HCT116 (cell line): ENCODE measurements at regions not wholly inside any gene's neighbourhood (a gene's known extent, or its start where the extent isn't known, plus 50 kb on each side); places are given as distances from the start of the nearest gene placed in this dataset.

Source experiments
- ATAC-seq: fragments of 200-7000 bp; cut with Tn5 transposase; 2 replicates; pipeline ENCODE4 v1.9.1; 2020; ENCODE audit warnings: mild to moderate bottlenecking, moderate library complexity
- BruUV-seq: library from RNA; stranded (reverse); fragments of 400-500 nt; replicated peaks from 2 replicates; lab custom pipeline; 2021; lab: Mats Ljungman, UMichigan
- CTCF ChIA-PET: fragments of 300-600 bp; sonication (Branson Sonifier 250); formaldehyde crosslinking; loops from one replicate; lab custom pipeline; 2021; ENCODE audit warnings: antibody characterized with exemption; lab: Charles Lee
- POLR2A ChIA-PET: fragments of 300-600, 350-600 bp; sonication (Branson Sonifier 250); formaldehyde crosslinking; loops from one replicate; lab custom pipeline; 2021; ENCODE audit warnings: antibody characterized with exemption; lab: Charles Lee
- RAD21 ChIA-PET, 2 experiments: fragments of 300-600 bp; sonication (Branson Sonifier 250); formaldehyde crosslinking; loops; one replicate each; lab custom pipeline; 2023; ENCODE audit warnings: low total read pairs in 2 of 2; ENCODE audit not compliant: uncharacterized antibody in 2 of 2, unreplicated experiment in 2 of 2, low non-redundant PET in 1 of 2; lab: Charles Lee
- DNase-seq: peaks from one replicate; pipeline ENCODE4 v3.0.0-alpha.2; 2010; ENCODE audit warnings: low read depth, low spot score
- H2AFZ ChIP-seq: fragments of 200-600 bp; shearing (Covaris generic), sonication (generic); 2 replicates; pipeline ENCODE4 v1.6.1; 2017; ENCODE audit warnings: low read depth, mixed run types, mixed read lengths, antibody characterized with exemption, low read length; ENCODE audit not compliant: poor library complexity, severe bottlenecking
- H3K27ac ChIP-seq: 2 replicates; pipeline ENCODE4 v1.5.1; 2012; ENCODE audit warnings: low read depth, low read length
- H3K27me3 ChIP-seq: fragments of 200-600 bp; sonication (generic); 2 replicates; pipeline ENCODE4 v1.6.1; 2016; ENCODE audit warnings: mixed run types, low read length, mixed read lengths; ENCODE audit not compliant: insufficient read depth
- H3K36me3 ChIP-seq, 2 experiments: fragments of 200-500 bp in 1 of 2; fragments of 200-600 bp in 1 of 2; sonication (Bioruptor generic) in 1 of 2; sonication (generic) in 1 of 2; 2 replicates each; pipeline versions ENCODE4 v1.5.1 to v1.6.1; 2014 to 2016; ENCODE audit warnings: low read length in 2 of 2, inconsistent platforms in 1 of 2, mixed read lengths in 1 of 2, mixed run types in 1 of 2; ENCODE audit not compliant: insufficient read depth in 2 of 2, control insufficient read depth in 1 of 2
- H3K4me1 ChIP-seq, 2 experiments: fragments of 200-600 bp in 1 of 2; sonication (generic) in 1 of 2; 2 replicates each; pipeline versions ENCODE4 v1.5.1 to v1.6.1; 2012 to 2017; ENCODE audit warnings: low read length in 2 of 2, inconsistent platforms in 1 of 2, mild to moderate bottlenecking in 1 of 2, mixed read lengths in 1 of 2, mixed run types in 1 of 2, moderate library complexity in 1 of 2; ENCODE audit not compliant: insufficient read depth in 2 of 2, control insufficient read depth in 1 of 2
- H3K4me2 ChIP-seq: fragments of 200-600 bp; sonication (generic); 2 replicates; pipeline ENCODE4 v1.6.1; 2017; ENCODE audit warnings: mixed run types, low read length, mixed read lengths
- H3K4me3 ChIP-seq, 2 experiments: fragments of 200-600 bp in 1 of 2; sonication (generic) in 1 of 2; replicated peaks in 1 of 2; 2 replicates each; pipeline ENCODE4 v1.5.1; 2011 to 2016; ENCODE audit warnings: low read length in 2 of 2, control low read depth in 1 of 2, low read depth in 1 of 2, mild to moderate bottlenecking in 1 of 2, mixed read lengths in 1 of 2, mixed run types in 1 of 2
- H3K79me2 ChIP-seq: fragments of 200-600 bp; sonication (generic); 2 replicates; pipeline ENCODE4 v1.6.1; 2017; ENCODE audit warnings: mild to moderate bottlenecking, mixed run types, low read length, moderate library complexity, mixed read lengths; ENCODE audit not compliant: insufficient read depth
- H3K9ac ChIP-seq: fragments of 200-600 bp; sonication (generic); 2 replicates; pipeline ENCODE4 v1.6.1; 2016; ENCODE audit warnings: low read length, mixed read lengths
- H3K9me2 ChIP-seq: fragments of 200-600 bp; sonication (generic), shearing (Covaris generic); 2 replicates; pipeline ENCODE4 v1.6.1; 2017; ENCODE audit warnings: mixed run types, mild to moderate bottlenecking, moderate library complexity; ENCODE audit not compliant: insufficient read depth
- H3K9me3 ChIP-seq, 2 experiments: fragments of 200-500 bp in 1 of 2; fragments of 200-600 bp in 1 of 2; sonication (Bioruptor generic) in 1 of 2; sonication (generic) in 1 of 2; 2 replicates each; pipeline ENCODE4 v1.6.1; 2014 to 2017; ENCODE audit warnings: low read length in 2 of 2, mixed read lengths in 2 of 2, inconsistent platforms in 1 of 2, low read depth in 1 of 2, mild to moderate bottlenecking in 1 of 2, mixed run types in 1 of 2, moderate library complexity in 1 of 2; ENCODE audit not compliant: control insufficient read depth in 1 of 2, insufficient read depth in 1 of 2
- H4K20me1 ChIP-seq: fragments of 200-600 bp; sonication (generic), shearing (Covaris generic); 2 replicates; pipeline ENCODE4 v1.6.1; 2017; ENCODE audit warnings: mixed run types, mild to moderate bottlenecking, moderate library complexity; ENCODE audit not compliant: insufficient read depth
- CBX3 ChIP-seq: IDR thresholded peaks from 2 replicates; pipeline ENCODE4 v1.6.1; 2012; ENCODE audit warnings: low read depth
- CEBPB ChIP-seq: IDR thresholded peaks from 2 replicates; pipeline ENCODE4 v1.6.1; 2012; ENCODE audit warnings: low read depth
- CTCF ChIP-seq, 3 experiments: fragments of 200-600 bp in 1 of 3; sonication (generic) in 1 of 3; IDR thresholded peaks in 2 of 3; conservative IDR thresholded peaks in 1 of 3; 2 replicates each; pipeline ENCODE4 v1.5.1; 2012 to 2017; ENCODE audit warnings: low read depth in 2 of 3, low read length in 2 of 3, antibody characterized with exemption in 1 of 3, borderline replicate concordance in 1 of 3, control low read depth in 1 of 3, mild to moderate bottlenecking in 1 of 3, mixed read lengths in 1 of 3, mixed run types in 1 of 3, moderate library complexity in 1 of 3; ENCODE audit not compliant: insufficient read depth in 1 of 3
- EZH2phosphoT487 ChIP-seq: fragments of 200-600 bp; IDR thresholded peaks from 2 replicates; pipeline ENCODE4 v1.6.1; 2018; ENCODE audit warnings: antibody characterized with exemption, borderline replicate concordance
- FOSL1 ChIP-seq: IDR thresholded peaks from 2 replicates; pipeline ENCODE4 v1.6.1; 2012; ENCODE audit warnings: low read depth
- RAD21 ChIP-seq: IDR thresholded peaks from 2 replicates; pipeline ENCODE4 v1.6.1; 2012; ENCODE audit warnings: low read depth, mild to moderate bottlenecking
- SIN3A ChIP-seq: IDR thresholded peaks from 2 replicates; pipeline ENCODE4 v1.6.1; 2012; ENCODE audit warnings: low read depth
- SP1 ChIP-seq: IDR thresholded peaks from 2 replicates; pipeline ENCODE4 v1.6.1; 2012; ENCODE audit warnings: low read depth
- TCF7L2 ChIP-seq: IDR thresholded peaks from 2 replicates; pipeline ENCODE4 v1.7.0; 2011; ENCODE audit warnings: borderline replicate concordance, inconsistent platforms; ENCODE audit not compliant: insufficient read depth, insufficient read length; ENCODE audit errors: extremely low read depth
- YY1 ChIP-seq: IDR thresholded peaks from 2 replicates; pipeline ENCODE4 v1.6.1; 2011; ENCODE audit warnings: low read length, low read depth, moderate library complexity, mild to moderate bottlenecking; ENCODE audit not compliant: insufficient replicate concordance; ENCODE audit errors: extremely low read depth
- ZNF274 ChIP-seq: fragments of 200-500 bp; sonication (Bioruptor generic); IDR thresholded peaks from 2 replicates; pipeline ENCODE4 v1.6.1; 2014; ENCODE audit warnings: mild to moderate bottlenecking, low read depth, low read length, inconsistent platforms
- intact Hi-C: fragments of 100-400 bp; cut with micrococcal nuclease; formaldehyde crosslinking; loops from 2 replicates; pipeline ENCODE4 v1.10.0; 2022

GRCh38 chr6:12605888-12606345, 110.7 kb upstream of the PHACTR1 start:
- H3K9me3 ChIP-seq: no peaks in the 10 kb centered on the region
- TF ChIP-seq FOSL1 (no peak), EZH2phosphoT487 (no peak), SP1 (no peak), CEBPB (no peak), SIN3A (no peak), ZNF274 (no peak), RAD21 (peak; percentile 84), YY1 (no peak), CTCF (IDR thresholded peaks at IDR 0.05 in 2 of 3, conservative IDR thresholded peaks at IDR 0.05 in 1 of 3; ENCODE audit: borderline replicate concordance in 1 of 3, insufficient read depth in 1 of 3, low read depth in 2 of 3, low read length in 2 of 3) (peak; percentile 58 to 82 (median 68); a peak in 5 of 6 replicates), TCF7L2 (no peak), CBX3 (no peak)
- ChIA-PET RAD21 (no interaction called here), CTCF (interaction anchor here (1.0 to 3.5 kb wide), 4 partner anchors 32 to 951 kb away, joined by 3 to 22 read pairs (median 4); partner anchors contain the start of gene EDN1), POLR2A (interaction anchor here (0.6 kb wide), 1 partner anchor 319 kb away, joined by 3 read pairs; no protein-coding TSS in a partner anchor)
- H2AFZ ChIP-seq: peak overlapping the region; percentile 51
- DNase-seq: peak; percentile 65
- H3K9me2 ChIP-seq: no peaks in the 10 kb centered on the region
- ATAC-seq: peak; percentile 95
- peak overlapping the region in 1 of 2 experiments; percentile 6; a peak in 1 of 4 replicates for H3K4me3 ChIP-seq
- H3K79me2 ChIP-seq: no peaks in the 10 kb centered on the region
- peak overlapping the region; percentile 53 for H3K4me2 ChIP-seq
- H3K27ac ChIP-seq: no peak overlapping the region
- H3K27me3 ChIP-seq: no peaks in the 10 kb centered on the region
- H3K9ac ChIP-seq: no peak overlapping the region
- no peaks in the 10 kb centered on the region; a peak in 1 of 4 replicates for H3K4me1 ChIP-seq
- no TSS peak for BruUV-seq
- intact Hi-C loops: loop anchor here (1.0 to 2.0 kb wide), 4 partner anchors 316 to 1021 kb away; partner anchors contain the start of gene EDN1
- no peaks in the 10 kb centered on the region for H4K20me1 ChIP-seq
- H3K36me3 ChIP-seq: no peaks in the 10 kb centered on the region
